GM18511 (cell line): ENCODE measurements at regions not wholly inside any gene's neighbourhood (a gene's known extent, or its start where the extent isn't known, plus 50 kb on each side); places are given as distances from the start of the nearest gene placed in this dataset.
"Not testable (repeated sequence)": the region's sequence is repeated elsewhere in the genome, so short reads cannot be mapped to it uniquely, and the experiment has no call there.

ENCODE experiments used
- ATAC-seq: cut with Tn5 transposase; IDR thresholded peaks from one replicate; pipeline ENCODE4 v1.9.1; 2021; ENCODE audit warnings: mild to moderate bottlenecking, moderate library complexity; ENCODE audit not compliant: unreplicated experiment

DNA sequence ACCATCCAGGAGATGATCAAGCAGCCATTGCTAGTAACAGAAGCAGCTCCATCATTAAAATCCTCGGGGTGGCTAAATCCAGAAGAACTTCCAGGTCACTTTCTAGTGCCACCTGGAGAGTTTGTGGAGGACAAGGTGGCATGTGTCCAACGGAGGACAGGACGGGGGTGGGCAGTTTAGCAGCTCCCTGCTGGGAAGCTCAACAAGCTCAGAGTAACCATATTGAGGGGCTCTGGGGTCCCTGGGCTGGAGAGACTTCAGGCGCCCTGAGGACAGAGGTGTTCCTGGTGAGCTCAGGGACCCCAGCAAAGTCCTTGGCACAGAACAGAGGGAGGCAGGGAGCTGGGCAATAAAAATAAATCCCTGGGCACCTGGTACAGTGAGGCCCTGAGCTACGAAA, 140.0 kb upstream of the FHL2 start:
- no peak for ATAC-seq

DNA sequence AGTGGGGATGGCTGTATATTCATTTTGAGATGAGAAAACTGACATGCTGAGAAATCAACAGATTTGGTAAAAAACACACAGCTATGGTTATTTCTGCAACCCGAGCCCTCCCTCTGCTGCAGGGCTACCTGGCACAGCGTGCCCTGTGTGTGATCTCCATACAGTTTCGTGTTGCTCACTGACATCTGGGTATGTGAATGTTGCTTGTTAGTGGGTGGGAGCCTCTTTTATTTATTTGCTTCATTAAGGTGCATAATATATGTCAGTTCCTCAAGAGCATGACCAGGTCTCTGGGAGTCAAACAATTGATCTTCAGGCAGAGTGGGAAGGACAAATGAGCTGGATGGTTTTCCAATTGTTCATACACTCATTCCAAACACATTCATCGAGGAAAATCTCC, 139.1 kb upstream of the FHL2 start:
- ATAC-seq = no peak

DNA sequence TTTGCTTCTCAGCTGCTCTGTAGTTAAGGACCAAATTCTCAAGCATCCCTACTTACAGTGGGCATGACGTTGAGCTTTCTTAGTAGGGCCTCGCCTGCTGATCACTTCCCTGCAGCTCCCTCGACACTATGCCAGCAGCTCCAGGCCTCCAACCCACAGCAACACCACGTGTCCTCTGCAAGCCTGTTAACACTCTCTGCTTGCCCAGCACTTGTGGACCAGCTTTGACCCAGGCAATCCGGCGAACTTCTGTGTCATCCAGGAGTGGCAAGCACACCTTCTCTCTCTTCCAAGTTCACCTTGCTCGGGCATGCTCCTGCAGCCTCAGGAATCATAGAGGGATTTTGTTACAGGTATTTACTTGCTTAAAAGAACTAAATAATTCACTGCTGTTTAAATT, 138.6 kb upstream of the FHL2 start:
- ATAC-seq = no peak

DNA sequence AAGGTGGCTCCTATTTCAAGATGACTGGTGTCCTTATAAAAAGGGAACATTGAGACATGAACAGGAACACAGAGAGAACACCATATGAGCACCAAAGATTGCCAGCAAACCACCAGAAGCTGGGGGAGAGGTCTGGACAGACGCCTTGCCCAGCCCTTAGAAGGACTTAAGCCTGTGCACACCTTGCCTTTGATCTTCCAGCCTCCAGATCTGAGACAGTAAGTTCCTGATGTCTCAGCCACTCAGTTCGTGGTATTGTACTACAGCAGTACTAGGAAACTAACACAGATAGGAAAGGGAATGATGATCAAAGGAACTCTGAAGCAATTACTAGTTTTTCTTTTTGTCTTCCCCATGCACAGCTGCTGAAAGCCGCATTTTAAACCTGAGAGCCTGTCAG, 137.3 kb upstream of the FHL2 start:
- ATAC-seq = no peak

DNA sequence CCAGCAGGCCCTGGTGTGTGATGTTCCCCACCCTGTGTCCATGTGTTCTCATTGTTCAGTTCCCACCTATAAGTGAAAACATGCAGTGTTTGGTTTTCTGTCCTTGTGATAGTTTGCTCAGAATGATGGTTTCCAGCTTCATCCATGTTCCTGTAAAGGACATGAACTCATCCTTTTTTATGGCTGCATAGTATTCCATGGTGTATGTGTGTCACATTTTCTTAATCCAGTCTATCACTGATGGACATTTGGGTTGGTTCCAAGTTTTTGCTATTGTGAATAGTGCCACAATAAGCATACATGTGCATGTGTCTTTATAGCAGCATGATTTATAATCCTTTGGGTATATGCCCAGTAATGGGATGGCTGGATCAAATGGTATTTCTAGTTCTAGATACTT, 130.4 kb upstream of the FHL2 start:
- not testable (repeated sequence) for ATAC-seq

DNA sequence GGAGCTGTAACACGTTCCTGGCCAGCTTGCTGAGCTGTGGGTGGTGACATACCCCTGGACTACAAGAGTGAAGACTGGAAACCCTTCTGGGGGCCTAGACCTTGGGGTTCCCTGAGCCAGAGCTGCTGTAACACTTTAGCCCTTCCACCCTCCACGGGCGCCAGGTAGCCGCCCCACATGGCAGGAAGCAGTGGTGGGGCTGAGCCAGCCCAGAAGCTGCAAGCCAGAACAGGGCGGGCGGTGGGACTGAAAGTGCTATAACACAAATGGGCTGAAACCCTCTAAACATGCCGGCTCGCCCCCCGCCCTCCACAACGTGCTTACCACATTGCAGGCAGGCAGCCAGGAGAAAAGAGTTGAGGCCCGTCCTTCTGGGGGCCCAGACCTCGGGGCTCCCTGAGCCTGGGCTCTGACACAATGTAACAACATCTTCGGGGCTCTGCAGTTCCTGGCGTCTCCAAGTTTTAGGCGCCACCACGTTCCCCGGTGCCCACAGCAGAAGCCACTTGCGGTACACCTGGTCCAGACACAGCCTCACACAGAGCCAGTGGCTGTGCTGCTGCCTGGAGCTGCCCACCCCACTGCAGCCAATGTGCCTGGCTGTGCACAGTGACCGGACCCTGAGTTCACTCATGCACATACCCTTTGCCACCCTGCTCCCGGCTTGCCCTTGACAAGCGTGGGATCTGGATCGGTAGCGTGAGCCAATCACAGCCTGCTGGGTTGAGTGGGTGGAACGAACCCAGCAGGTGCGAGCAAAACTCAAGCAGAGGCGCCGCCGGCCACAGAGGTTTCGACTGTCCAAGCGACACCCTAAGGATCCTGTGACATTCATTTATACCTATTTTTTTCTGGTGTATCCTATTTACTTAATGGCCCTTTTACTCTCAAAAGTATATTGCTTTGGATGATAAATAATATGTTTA, 127.4 kb upstream of the FHL2 start:
- no peak for ATAC-seq

DNA sequence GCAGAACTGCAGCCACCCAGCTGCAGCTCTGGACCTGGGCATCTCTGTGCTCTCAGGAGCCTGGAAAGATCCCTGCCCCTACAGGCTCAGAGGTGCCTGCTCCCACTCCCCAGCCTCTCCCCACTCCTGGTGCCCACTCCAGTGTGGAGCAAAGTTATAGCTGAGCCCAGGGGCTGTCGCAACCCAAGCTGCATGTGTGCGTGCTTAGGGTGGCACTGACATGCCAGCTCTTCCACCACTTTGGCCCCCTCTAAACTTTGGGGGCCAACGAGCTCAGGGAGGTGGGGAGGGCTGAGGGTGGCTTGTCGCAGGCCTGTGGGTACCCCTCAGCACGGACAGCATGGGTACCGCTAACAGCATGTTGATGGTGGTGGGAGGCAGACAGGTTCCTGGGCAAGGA, 126.3 kb upstream of the FHL2 start:
- no peak for ATAC-seq

DNA sequence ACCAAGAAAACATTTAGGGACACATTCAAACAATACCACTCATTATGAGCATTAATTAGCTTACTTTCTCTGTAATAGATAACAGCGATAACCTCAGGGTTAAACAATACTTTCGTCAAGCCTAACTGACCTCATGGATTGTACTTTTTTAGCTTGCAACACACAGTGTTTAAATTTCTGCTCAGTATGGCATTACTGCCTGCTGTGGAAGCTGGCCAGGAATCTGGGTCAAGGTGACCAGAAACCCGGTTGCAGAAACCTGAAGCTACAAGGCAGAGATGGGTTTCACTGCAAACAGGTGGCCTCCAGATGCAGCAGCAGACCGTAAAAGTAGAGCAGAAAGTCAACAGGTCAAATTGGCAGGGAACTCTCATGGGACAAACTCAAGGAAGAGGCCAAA, 123.8 kb upstream of the FHL2 start:
- ATAC-seq = no peak

DNA sequence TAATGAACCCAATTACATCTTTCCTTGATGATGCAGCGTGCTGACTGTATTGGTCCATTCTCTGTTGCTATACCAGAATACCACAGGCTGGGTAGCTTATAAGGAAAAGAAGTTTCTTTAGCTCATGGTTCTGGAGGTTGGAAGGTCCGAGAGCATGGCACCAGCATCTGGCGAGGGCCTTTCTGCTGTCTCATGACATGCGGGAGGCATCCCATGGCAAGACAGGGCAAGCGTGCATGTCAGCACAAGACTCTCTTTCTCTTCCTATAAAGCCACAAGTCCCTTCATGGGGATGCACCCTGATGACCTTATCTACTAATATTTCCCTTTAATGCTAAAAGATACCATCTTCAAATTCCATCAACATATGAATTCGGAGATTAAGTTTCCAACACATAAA, 122.8 kb upstream of the FHL2 start:
- no peak for ATAC-seq

DNA sequence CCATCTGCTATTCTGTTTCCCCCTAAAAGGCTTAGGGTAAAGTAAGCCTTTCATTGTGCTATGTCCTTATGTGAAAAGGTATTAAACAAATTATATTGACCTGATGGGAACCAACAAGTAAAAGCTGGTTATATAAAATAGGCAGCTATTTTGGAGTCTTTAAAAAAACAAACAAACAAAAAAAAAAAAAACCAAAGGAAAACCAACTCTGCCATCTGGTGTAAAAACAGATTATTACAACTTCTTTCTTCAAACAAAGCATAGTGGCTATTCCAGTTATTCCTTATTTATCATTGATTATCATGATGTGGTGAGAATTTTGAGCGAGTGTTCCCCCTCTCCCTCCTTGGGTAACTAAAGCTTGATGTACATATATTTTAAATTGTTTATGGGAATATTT, 122.3 kb upstream of the FHL2 start:
- ATAC-seq = no peak

DNA sequence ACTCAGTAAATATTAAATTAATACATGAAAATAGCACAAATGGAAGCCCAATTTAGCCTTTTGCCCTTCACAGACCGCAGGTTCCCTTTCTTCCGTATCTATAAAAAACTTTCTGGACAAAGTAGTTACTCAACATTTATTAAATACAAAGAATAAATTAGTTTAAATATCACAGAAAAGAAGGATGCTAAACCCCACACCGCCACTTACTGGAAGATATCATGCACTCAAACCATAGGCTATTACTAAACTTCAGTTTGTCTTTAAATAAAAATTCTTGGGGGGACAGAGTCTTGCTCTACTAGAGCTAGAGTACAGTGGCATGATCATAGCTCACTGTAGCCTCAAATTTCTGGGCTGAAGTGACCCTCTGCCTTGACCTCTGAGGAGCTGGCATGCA, 120.7 kb upstream of the FHL2 start:
- ATAC-seq = no peak

DNA sequence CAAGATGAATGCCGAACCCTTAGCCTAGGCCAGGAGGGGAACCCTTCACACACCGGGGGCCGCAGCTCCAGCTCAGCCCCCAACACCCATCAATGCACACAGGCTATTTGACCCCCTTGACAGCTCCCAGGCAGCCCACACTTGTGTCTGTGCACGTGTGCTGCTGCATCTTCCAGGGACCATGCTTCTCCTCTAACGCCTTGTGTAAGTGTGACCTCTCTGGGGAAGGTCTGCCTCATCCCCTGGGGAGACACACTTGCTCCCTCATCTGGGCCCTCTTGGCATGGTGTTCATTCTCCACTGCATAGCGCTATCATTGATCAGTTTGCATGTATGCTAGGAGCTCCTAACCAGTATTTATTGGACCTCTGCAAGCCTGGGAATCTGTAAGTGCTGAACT, 120.0 kb upstream of the FHL2 start:
- ATAC-seq = no peak

DNA sequence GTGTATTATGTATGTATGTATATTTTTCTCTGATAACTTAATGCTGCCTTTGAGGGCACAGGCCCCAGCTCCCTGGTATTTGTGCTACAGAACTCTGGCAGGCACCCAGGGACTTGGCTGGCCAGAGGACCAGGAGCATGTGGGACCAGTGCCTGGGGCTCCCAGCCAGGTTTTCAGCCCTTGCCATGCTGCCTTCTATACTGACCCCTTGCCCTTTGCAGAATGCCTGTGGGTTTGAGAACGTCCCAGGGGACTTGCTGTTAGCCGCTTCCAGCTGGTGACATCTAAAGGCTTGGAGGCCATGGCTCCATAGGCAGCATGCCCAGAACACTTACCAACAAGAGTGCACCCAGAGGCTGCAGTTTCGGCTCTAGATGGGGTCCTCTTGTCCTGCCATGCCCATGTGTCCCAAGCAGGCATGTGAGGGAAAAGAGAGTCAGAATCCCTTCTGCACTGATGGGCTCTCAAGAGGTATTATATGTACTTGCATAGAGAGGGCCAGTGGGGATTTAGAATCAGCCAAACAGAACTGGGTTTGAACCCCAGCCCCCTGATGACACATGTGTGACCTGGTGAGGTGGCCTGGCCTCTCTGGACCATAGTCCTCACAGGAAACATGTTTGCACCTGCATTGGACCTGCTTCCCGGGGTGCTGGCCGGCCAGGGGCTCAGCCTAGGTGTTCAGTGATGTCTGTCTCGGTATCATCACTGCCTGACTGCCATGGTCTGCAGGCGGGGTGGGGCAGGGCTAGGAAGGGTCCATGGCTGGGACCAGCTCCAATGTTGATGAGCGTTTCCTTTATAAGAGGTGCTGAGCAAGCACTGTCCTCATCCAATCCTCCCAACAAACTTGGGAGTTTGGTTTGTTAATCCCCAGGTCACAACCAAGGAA, 119.2 kb upstream of the FHL2 start:
- no peak for ATAC-seq

DNA sequence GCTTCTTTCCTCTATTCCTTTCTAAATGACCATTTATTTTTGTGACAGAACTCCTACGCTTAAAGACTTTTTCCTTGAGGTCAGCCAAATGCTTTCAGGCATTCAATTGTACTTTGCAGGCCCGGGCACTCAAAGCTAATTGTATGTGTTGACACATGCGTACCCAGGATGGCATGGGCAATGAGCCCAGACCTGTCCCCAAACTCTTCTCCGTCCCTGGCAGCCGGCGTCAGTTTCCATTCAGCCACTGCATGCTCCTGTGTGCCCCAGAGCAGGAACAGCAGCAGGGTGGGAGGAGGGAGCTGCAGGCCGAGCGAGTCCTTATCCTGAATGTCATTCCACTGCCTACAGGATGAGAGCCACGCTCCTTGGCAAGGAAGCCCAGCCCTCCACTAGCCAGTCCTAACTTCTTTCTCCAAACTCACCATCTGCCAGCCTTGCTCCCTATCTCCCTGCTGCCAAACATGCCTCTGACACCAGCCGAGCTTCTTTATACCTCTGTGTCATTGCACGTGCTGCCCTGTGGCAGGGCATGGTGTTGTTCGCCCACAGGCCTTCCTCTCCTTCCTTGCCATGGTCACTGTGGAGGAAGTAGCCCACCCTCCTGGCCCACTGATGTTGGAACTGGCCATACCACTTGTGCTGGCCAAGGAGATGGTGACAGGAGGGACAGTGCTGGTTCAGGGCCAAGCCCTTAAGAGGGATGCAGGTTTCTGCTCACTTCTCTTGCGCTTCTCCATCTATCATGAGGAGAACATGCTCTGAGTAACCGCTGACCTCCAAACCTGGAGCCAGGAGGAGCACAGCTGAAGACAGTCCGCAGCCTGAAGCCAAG, 116.9 kb upstream of the FHL2 start:
- ATAC-seq = no peak

DNA sequence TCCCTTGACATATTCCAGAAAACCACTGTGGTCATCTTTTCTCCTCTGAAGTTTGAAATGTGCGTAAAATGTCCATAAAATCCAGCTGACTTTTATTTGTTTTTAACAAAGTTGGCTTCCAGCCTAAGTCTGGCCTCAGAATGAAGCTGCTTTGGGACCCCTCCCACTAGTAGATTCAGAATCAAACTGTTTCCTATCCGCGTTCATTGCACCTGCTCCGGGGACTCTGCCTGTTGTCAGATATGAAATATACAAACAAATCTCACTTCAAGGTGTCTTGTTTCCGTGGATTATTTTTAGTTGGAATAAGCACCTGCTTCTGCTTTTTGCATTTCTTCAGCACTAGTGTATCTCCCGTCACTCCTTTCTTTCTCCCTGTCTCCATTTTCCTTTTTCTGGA, 115.7 kb upstream of the FHL2 start:
- no peak for ATAC-seq

DNA sequence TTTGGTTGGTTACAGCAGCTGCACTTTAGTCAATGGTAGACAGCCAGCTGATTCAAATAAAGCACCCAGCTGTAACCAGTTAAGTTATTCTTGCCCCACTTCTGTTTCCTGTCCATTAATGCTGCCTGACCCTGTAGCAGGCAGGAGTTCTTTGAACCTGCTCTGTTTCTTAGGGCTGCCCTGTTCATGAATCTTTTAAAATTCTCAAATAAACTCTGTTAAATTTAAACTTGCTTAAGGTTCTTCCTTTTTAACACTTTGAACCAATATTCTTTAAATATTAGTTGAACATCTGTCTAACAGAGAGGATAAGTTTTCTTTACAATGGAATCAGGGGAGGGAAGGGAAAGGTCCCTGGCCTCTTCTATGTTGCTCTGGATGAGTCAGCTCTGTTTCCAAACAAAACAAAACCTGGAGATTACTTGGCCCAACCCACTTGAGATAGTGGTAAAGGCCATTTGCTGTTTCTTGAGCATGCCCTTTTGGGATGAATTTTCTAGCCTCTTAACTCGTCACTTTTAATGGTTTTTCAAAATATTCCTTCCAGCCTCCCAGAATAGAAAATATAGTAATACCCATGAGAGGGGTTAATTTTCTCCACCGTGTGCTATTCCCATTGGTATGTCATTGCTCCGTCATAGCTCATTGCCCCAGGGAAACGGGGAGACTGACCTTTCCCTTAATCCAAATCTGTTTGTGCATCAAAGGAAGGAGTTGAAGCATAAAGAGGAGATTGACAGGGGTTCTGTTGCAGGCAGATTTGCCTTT, 112.1 kb upstream of the FHL2 start:
- no peak for ATAC-seq

DNA sequence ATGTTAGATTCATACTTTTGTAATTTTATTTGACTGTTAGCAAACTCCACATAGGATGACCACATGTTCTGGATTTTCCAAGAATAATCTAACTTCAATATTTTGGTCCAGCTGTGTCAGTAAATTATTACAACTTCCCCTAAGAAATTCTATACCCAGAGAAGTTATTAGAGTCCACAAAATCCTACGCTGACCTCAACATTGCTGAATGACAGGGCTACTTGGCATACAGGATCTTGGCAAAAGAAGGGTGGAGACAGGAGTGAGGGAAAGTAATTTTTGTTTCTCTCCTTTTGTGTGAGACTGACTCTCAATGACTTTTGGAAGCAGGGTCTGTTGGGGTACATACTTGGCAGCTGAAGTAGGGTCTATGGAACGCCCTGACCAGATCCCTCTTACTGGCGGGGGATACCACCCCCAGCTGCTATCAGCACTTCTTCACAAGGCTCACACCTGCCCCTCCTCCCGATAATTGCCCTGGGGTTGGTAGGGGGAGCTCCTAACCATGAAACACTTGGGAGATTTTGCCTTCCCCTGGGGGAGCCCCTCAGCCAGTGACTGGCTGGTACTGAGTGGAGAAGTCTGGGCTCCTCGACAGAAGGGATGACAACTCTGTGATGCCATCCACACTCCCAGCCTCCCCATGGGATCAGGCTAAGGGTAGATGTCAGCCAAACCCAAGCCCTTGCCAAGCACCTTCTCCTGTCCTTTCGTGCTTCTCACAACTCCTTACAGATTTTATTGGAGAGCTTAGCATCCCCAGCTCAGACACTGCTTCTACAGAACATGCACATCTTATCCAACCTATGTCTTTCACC, 110.6 kb upstream of the FHL2 start:
- no peak for ATAC-seq

DNA sequence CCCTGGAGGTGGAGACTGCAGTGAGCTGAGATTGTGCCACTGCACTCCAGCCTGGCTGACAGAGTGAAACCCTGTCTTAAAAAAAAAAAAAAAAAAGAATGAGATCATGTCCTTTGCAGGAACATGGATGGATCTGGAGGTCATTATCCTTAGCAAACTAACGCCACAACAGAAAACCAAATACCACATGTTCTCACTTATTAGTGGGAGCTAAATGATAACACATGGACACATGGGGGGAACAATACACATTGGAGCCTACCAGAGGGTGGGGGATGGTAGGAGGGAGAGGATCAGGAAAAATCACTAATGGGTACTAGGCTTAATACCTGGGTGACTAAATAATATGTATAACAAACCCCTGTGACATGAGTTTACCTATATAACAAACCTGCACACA, 108.0 kb upstream of the FHL2 start:
- ATAC-seq = not testable (repeated sequence)

DNA sequence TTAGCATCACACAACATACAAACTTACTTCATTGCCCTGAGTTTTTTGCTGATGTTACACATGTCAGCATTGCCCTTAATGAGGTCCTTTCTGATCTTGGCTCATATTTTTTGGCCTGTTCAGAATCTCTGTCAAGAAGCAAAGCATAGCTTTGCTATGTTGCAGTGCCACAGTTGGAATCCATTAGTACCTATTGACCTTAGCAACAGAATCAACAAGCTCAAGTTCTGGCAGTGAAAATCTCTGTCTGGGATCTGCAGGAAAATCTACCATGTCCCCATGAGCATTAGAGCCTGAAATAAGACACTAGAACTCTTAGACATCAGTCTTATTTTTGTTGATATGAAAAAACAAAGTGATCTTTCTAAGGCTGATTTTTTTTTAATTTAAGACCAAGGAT, 105.6 kb upstream of the FHL2 start:
- ATAC-seq = no peak
